ENCODE measurements at regions not wholly inside any gene's neighbourhood (a gene's known extent, or its start where the extent isn't known, plus 50 kb on each side); places are given as distances from the start of the nearest gene placed in this dataset.

- WGBS, 3 donors: 91 to 93% (median 92%) methylated on average over 10 of the region's 10 CpGs
- Histone ChIP-seq H3K27me3 (ENCODE audit: control insufficient read depth in 3 of 3, insufficient read depth in 3 of 3, low read length in 3 of 3) (peaks cover 0 to 3% (median 0%) of the 10 kb centered on the region in 3 donors), H3K9me3 (ENCODE audit: control insufficient read depth in 2 of 2, insufficient read depth in 1 of 2, low read depth in 1 of 2, low read length in 1 of 2) (no peaks in the 10 kb centered on the region), H3K27ac (ENCODE audit: low read depth in 1 of 3, low read length in 2 of 3) (no peak overlapping the region), H3K4me3 (ENCODE audit: low read depth in 1 of 3, low read length in 3 of 3) (no peak overlapping the region), H3K36me3 (ENCODE audit: control insufficient read depth in 3 of 3, insufficient read depth in 2 of 3, low read depth in 1 of 3, low read length in 3 of 3) (no peaks in the 10 kb centered on the region), H3K4me1 (ENCODE audit: control insufficient read depth in 3 of 3, insufficient read depth in 2 of 3, low read depth in 1 of 3, low read length in 2 of 3) (peaks cover 0 to 9% (median 2%) of the 10 kb centered on the region in 3 donors)
- DNase-seq (no peak), FAIRE-seq (no peak)
Measured at GRCh38 chr11:69380921-69381581, 87.1 kb downstream of the MYEOV start.

- FAIRE-seq (no peak), DNase-seq (no peak)
- Histone ChIP-seq H3K27ac (ENCODE audit: low read depth in 1 of 3, low read length in 2 of 3) (no peak overlapping the region), H3K9me3 (ENCODE audit: control insufficient read depth in 2 of 2, insufficient read depth in 1 of 2, low read depth in 1 of 2, low read length in 1 of 2) (no peaks in the 10 kb centered on the region), H3K27me3 (ENCODE audit: control insufficient read depth in 3 of 3, insufficient read depth in 3 of 3, low read length in 3 of 3) (peaks cover 0 to 3% (median 0%) of the 10 kb centered on the region in 3 donors), H3K4me3 (ENCODE audit: low read depth in 1 of 3, low read length in 3 of 3) (no peak overlapping the region), H3K36me3 (ENCODE audit: control insufficient read depth in 3 of 3, insufficient read depth in 2 of 3, low read depth in 1 of 3, low read length in 3 of 3) (no peaks in the 10 kb centered on the region), H3K4me1 (ENCODE audit: control insufficient read depth in 3 of 3, insufficient read depth in 2 of 3, low read depth in 1 of 3, low read length in 2 of 3) (peaks cover 0 to 3% (median under 1%) of the 10 kb centered on the region in 3 donors)
- 82 to 87% (median 83%) methylated on average over 17 of the region's 17 CpGs for WGBS, 3 donors
Measured at GRCh38 chr11:69381681-69382130, 87.8 kb downstream of the MYEOV start.

GRCh38 chr11:69382131-69383128 lies 88.5 kb downstream of the MYEOV start:
- Histone ChIP-seq H3K4me3 (ENCODE audit: low read depth in 1 of 3, low read length in 3 of 3) (no peak overlapping the region), H3K36me3 (ENCODE audit: control insufficient read depth in 3 of 3, insufficient read depth in 2 of 3, low read depth in 1 of 3, low read length in 3 of 3) (no peaks in the 10 kb centered on the region), H3K9me3 (ENCODE audit: control insufficient read depth in 2 of 2, insufficient read depth in 1 of 2, low read depth in 1 of 2, low read length in 1 of 2) (peaks cover 0 to 5% of the 10 kb centered on the region in 2 donors), H3K27ac (ENCODE audit: low read depth in 1 of 3, low read length in 2 of 3) (peak overlapping the region in 1 of 3 donors; percentile 0), H3K27me3 (ENCODE audit: control insufficient read depth in 3 of 3, insufficient read depth in 3 of 3, low read length in 3 of 3) (peaks cover 0 to 3% (median 0%) of the 10 kb centered on the region in 3 donors), H3K4me1 (ENCODE audit: control insufficient read depth in 3 of 3, insufficient read depth in 2 of 3, low read depth in 1 of 3, low read length in 2 of 3) (no peaks in the 10 kb centered on the region)
- DNase-seq (peak in 1 of 2 donors; percentile 47), FAIRE-seq (no peak)
- WGBS, 3 donors: 68 to 76% (median 73%) methylated on average over 27 of the region's 27 CpGs

- DNase-seq: no peak
- Histone ChIP-seq H3K36me3 (ENCODE audit: control insufficient read depth in 3 of 3, insufficient read depth in 2 of 3, low read depth in 1 of 3, low read length in 3 of 3) (no peaks in the 10 kb centered on the region), H3K27ac (ENCODE audit: low read depth in 1 of 3, low read length in 2 of 3) (no peak overlapping the region), H3K4me3 (ENCODE audit: low read depth in 1 of 3, low read length in 3 of 3) (no peak overlapping the region), H3K27me3 (ENCODE audit: control insufficient read depth in 3 of 3, insufficient read depth in 3 of 3, low read length in 3 of 3) (peaks cover 0 to under 1% (median 0%) of the 10 kb centered on the region in 3 donors), H3K9me3 (ENCODE audit: control insufficient read depth in 2 of 2, insufficient read depth in 1 of 2, low read depth in 1 of 2, low read length in 1 of 2) (peaks cover 0 to 12% of the 10 kb centered on the region in 2 donors), H3K4me1 (ENCODE audit: control insufficient read depth in 3 of 3, insufficient read depth in 2 of 3, low read depth in 1 of 3, low read length in 2 of 3) (no peaks in the 10 kb centered on the region)
- 92% methylated on average over 13 of the region's 13 CpGs for WGBS, 3 donors
- FAIRE-seq: no peak
Measured at GRCh38 chr11:69383372-69384250, 89.7 kb downstream of the MYEOV start.

GRCh38 chr11:69384251-69385143 lies 90.5 kb downstream of the MYEOV start:
- Histone ChIP-seq H3K4me3 (ENCODE audit: low read depth in 1 of 3, low read length in 3 of 3) (no peak overlapping the region), H3K27me3 (ENCODE audit: control insufficient read depth in 3 of 3, insufficient read depth in 3 of 3, low read length in 3 of 3) (no peaks in the 10 kb centered on the region), H3K36me3 (ENCODE audit: control insufficient read depth in 3 of 3, insufficient read depth in 2 of 3, low read depth in 1 of 3, low read length in 3 of 3) (no peaks in the 10 kb centered on the region), H3K9me3 (ENCODE audit: control insufficient read depth in 2 of 2, insufficient read depth in 1 of 2, low read depth in 1 of 2, low read length in 1 of 2) (peaks cover 0 to 19% of the 10 kb centered on the region in 2 donors), H3K4me1 (ENCODE audit: control insufficient read depth in 3 of 3, insufficient read depth in 2 of 3, low read depth in 1 of 3, low read length in 2 of 3) (no peaks in the 10 kb centered on the region), H3K27ac (ENCODE audit: low read depth in 1 of 3, low read length in 2 of 3) (no peak overlapping the region)
- DNase-seq: no peak
- no peak for FAIRE-seq
- WGBS, 3 donors: 86 to 89% (median 88%) methylated on average over 31 of the region's 31 CpGs

GRCh38 chr11:69385144-69385820 lies 91.3 kb downstream of the MYEOV start:
- WGBS, 3 donors: 81 to 90% (median 90%) methylated on average over 6 of the region's 6 CpGs
- Histone ChIP-seq H3K36me3 (ENCODE audit: control insufficient read depth in 3 of 3, insufficient read depth in 2 of 3, low read depth in 1 of 3, low read length in 3 of 3) (no peaks in the 10 kb centered on the region), H3K9me3 (ENCODE audit: control insufficient read depth in 2 of 2, insufficient read depth in 1 of 2, low read depth in 1 of 2, low read length in 1 of 2) (peaks cover 0 to 21% of the 10 kb centered on the region in 2 donors), H3K27me3 (ENCODE audit: control insufficient read depth in 3 of 3, insufficient read depth in 3 of 3, low read length in 3 of 3) (no peaks in the 10 kb centered on the region), H3K27ac (ENCODE audit: low read depth in 1 of 3, low read length in 2 of 3) (no peak overlapping the region), H3K4me3 (ENCODE audit: low read depth in 1 of 3, low read length in 3 of 3) (no peak overlapping the region), H3K4me1 (ENCODE audit: control insufficient read depth in 3 of 3, insufficient read depth in 2 of 3, low read depth in 1 of 3, low read length in 2 of 3) (no peaks in the 10 kb centered on the region)
- DNase-seq: no peak
- no peak for FAIRE-seq

- peaks cover 0 to 21% of the 10 kb centered on the region in 2 donors for H3K9me3 ChIP-seq (ENCODE audit: control insufficient read depth in 2 of 2, insufficient read depth in 1 of 2, low read depth in 1 of 2, low read length in 1 of 2)
- H3K36me3 ChIP-seq (ENCODE audit: control insufficient read depth in 3 of 3, insufficient read depth in 2 of 3, low read depth in 1 of 3, low read length in 3 of 3): no peaks in the 10 kb centered on the region
- DNase-seq: no peak
- no peak overlapping the region for H3K4me3 ChIP-seq (ENCODE audit: low read depth in 1 of 3, low read length in 3 of 3)
- peaks cover 0 to 2% (median 0%) of the 10 kb centered on the region in 3 donors for H3K4me1 ChIP-seq (ENCODE audit: control insufficient read depth in 3 of 3, insufficient read depth in 2 of 3, low read depth in 1 of 3, low read length in 2 of 3)
- H3K27ac ChIP-seq (ENCODE audit: low read depth in 1 of 3, low read length in 2 of 3): no peak overlapping the region
- no peak for FAIRE-seq
- 86 to 90% (median 87%) methylated on average over 10 to 14 of the region's 14 CpGs for WGBS, 3 donors
- no peaks in the 10 kb centered on the region for H3K27me3 ChIP-seq (ENCODE audit: control insufficient read depth in 3 of 3, insufficient read depth in 3 of 3, low read length in 3 of 3)
Measured at GRCh38 chr11:69385832-69386427, 92.0 kb downstream of the MYEOV start.

All from small intestine (tissue), 7 donors.